ENCODE measurements at regions not wholly inside any gene's neighbourhood (a gene's known extent, or its start where the extent isn't known, plus 50 kb on each side); places are given as distances from the start of the nearest gene placed in this dataset.

GRCh38 chr2:48901015-48901343 is 145.5 kb upstream of the LHCGR start:
- Histone ChIP-seq H3K27me3 (no peaks in the 10 kb centered on the region), H3K27ac (no peak overlapping the region), H3K4me1 (no peaks in the 10 kb centered on the region), H3K9me3 (no peaks in the 10 kb centered on the region), H3K36me3 (no peaks in the 10 kb centered on the region), H3K4me3 (no peak overlapping the region)
- no peak for DNase-seq
- TF ChIP-seq CTCF (IDR thresholded peaks at IDR 0.05), result no peak
- intact Hi-C loops (cut with DNase I; ENCODE audit: low total_unique reads), result no loop called here

- DNase-seq, result no peak
- H3K4me1 ChIP-seq, result no peaks in the 10 kb centered on the region
- intact Hi-C loops (cut with DNase I; ENCODE audit: low total_unique reads), result no loop called here
- no peak for TF ChIP-seq CTCF (IDR thresholded peaks at IDR 0.05)
- no peak overlapping the region for H3K4me3 ChIP-seq
- H3K9me3 ChIP-seq, result no peaks in the 10 kb centered on the region
- no peaks in the 10 kb centered on the region for H3K36me3 ChIP-seq
- no peaks in the 10 kb centered on the region for H3K27me3 ChIP-seq
- no peak overlapping the region for H3K27ac ChIP-seq
Measured at GRCh38 chr2:48900321-48901014, 144.9 kb upstream of the LHCGR start.

GRCh38 chr2:48896870-48897269 is 141.3 kb upstream of the LHCGR start:
- Histone ChIP-seq H3K36me3 (no peaks in the 10 kb centered on the region), H3K9me3 (no peaks in the 10 kb centered on the region), H3K4me1 (no peaks in the 10 kb centered on the region), H3K27ac (no peak overlapping the region), H3K27me3 (no peaks in the 10 kb centered on the region), H3K4me3 (no peak overlapping the region)
- intact Hi-C loops (cut with DNase I; ENCODE audit: low total_unique reads), result no loop called here
- no peak for DNase-seq
- no peak for TF ChIP-seq CTCF (IDR thresholded peaks at IDR 0.05)

- Histone ChIP-seq H3K9me3 (no peaks in the 10 kb centered on the region), H3K27me3 (no peaks in the 10 kb centered on the region), H3K36me3 (no peaks in the 10 kb centered on the region), H3K4me1 (no peaks in the 10 kb centered on the region), H3K4me3 (no peak overlapping the region), H3K27ac (no peak overlapping the region)
- intact Hi-C loops (cut with DNase I; ENCODE audit: low total_unique reads), result no loop called here
- DNase-seq, result no peak
- TF ChIP-seq CTCF (IDR thresholded peaks at IDR 0.05), result no peak
Measured at GRCh38 chr2:48890454-48891131, 135.1 kb upstream of the LHCGR start.

- H3K4me1 ChIP-seq, result no peaks in the 10 kb centered on the region
- no peak for DNase-seq
- TF ChIP-seq CTCF (IDR thresholded peaks at IDR 0.05), result no peak
- intact Hi-C loops (cut with DNase I; ENCODE audit: low total_unique reads), result no loop called here
- H3K4me3 ChIP-seq, result no peak overlapping the region
- H3K27ac ChIP-seq, result no peak overlapping the region
- no peaks in the 10 kb centered on the region for H3K9me3 ChIP-seq
- H3K27me3 ChIP-seq, result no peaks in the 10 kb centered on the region
- H3K36me3 ChIP-seq, result no peaks in the 10 kb centered on the region
Measured at GRCh38 chr2:48888066-48888465, 132.5 kb upstream of the LHCGR start.

All from tibial artery (tissue), 4 donors.